ENCODE measurements at regions not wholly inside any gene's neighbourhood (a gene's known extent, or its start where the extent isn't known, plus 50 kb on each side); places are given as distances from the start of the nearest gene placed in this dataset.

- in situ Hi-C loops (cut with HindIII; ENCODE audit: low pct_unique_long_range_greater_than_20kb, low sequenced_read_pairs) (no loop called here), intact Hi-C loops (cut with micrococcal nuclease; ENCODE audit: unreplicated experiment) (no loop called here)
- Histone ChIP-seq H3K36me3 (ENCODE audit: control insufficient read depth, insufficient read depth, low read length) (no peaks in the 10 kb centered on the region), H3K27me3 (ENCODE audit: control insufficient read depth, insufficient read depth, low read length) (no peaks in the 10 kb centered on the region), H3K4me1 (ENCODE audit: control insufficient read depth, insufficient read depth, low read length) (no peaks in the 10 kb centered on the region), H3K9me3 (ENCODE audit: control insufficient read depth, insufficient read depth, low read depth, low read length) (no peaks in the 10 kb centered on the region), H3K27ac (ENCODE audit: low read length) (no peak overlapping the region), H3K4me3 (ENCODE audit: low read depth in 2 of 2, low read length in 2 of 2) (no peak overlapping the region)
- ATAC-seq (no peak), DNase-seq (ENCODE audit: low read depth, low spot score) (no peak)
- ChIA-PET POLR2A (no interaction called here), CTCF (no interaction called here)
- TF ChIP-seq SIN3A (IDR thresholded peaks at IDR 0.05; ENCODE audit: borderline replicate concordance, insufficient read depth, low read depth, low read length): no peak
- no peak for TF ChIP-seq REST (IDR thresholded peaks at IDR 0.05; ENCODE audit: insufficient read depth in 1 of 2, low read depth in 2 of 2, low read length in 1 of 2)
- no peak for TF ChIP-seq POLR2AphosphoS5 (IDR thresholded peaks at IDR 0.05; ENCODE audit: low read depth, low read length)
- no peak for TF ChIP-seq CTCF (IDR thresholded peaks at IDR 0.05)
- TF ChIP-seq TCF7L2 (IDR thresholded peaks at IDR 0.05; ENCODE audit: low read depth, low read length): no peak
- BruUV-seq (replicated peaks): no TSS peak
Observed at GRCh38 chr15:81532001-81532400, 158.0 kb upstream of the TMC3 start.

GRCh38 chr15:81531109-81531592, 157.1 kb upstream of the TMC3 start:
- H3K27ac ChIP-seq (ENCODE audit: low read length): no peak overlapping the region
- no TSS peak for BruUV-seq (replicated peaks)
- CTCF ChIA-PET: no interaction called here
- POLR2A ChIA-PET: no interaction called here
- ATAC-seq: no peak
- H3K9me3 ChIP-seq (ENCODE audit: control insufficient read depth, insufficient read depth, low read depth, low read length): no peaks in the 10 kb centered on the region
- in situ Hi-C loops (cut with HindIII; ENCODE audit: low pct_unique_long_range_greater_than_20kb, low sequenced_read_pairs): no loop called here
- H3K4me3 ChIP-seq (ENCODE audit: low read depth in 2 of 2, low read length in 2 of 2): no peak overlapping the region
- TF ChIP-seq POLR2AphosphoS5 (IDR thresholded peaks at IDR 0.05; ENCODE audit: low read depth, low read length): no peak
- no peak for TF ChIP-seq SIN3A (IDR thresholded peaks at IDR 0.05; ENCODE audit: borderline replicate concordance, insufficient read depth, low read depth, low read length)
- TF ChIP-seq TCF7L2 (IDR thresholded peaks at IDR 0.05; ENCODE audit: low read depth, low read length): no peak
- TF ChIP-seq CTCF (IDR thresholded peaks at IDR 0.05): no peak
- TF ChIP-seq REST (IDR thresholded peaks at IDR 0.05; ENCODE audit: insufficient read depth in 1 of 2, low read depth in 2 of 2, low read length in 1 of 2): no peak
- H3K27me3 ChIP-seq (ENCODE audit: control insufficient read depth, insufficient read depth, low read length): no peaks in the 10 kb centered on the region
- H3K4me1 ChIP-seq (ENCODE audit: control insufficient read depth, insufficient read depth, low read length): no peaks in the 10 kb centered on the region
- no peaks in the 10 kb centered on the region for H3K36me3 ChIP-seq (ENCODE audit: control insufficient read depth, insufficient read depth, low read length)
- DNase-seq (ENCODE audit: low read depth, low spot score): no peak
- intact Hi-C loops (cut with micrococcal nuclease; ENCODE audit: unreplicated experiment): no loop called here
